Smooth muscle cell (in vitro differentiated cells): ENCODE measurements at regions not wholly inside any gene's neighbourhood (a gene's known extent, or its start where the extent isn't known, plus 50 kb on each side); places are given as distances from the start of the nearest gene placed in this dataset.

Experiments used
- DNase-seq: peaks from one replicate; lab custom pipeline; 2025; ENCODE audit not compliant: unreplicated experiment; lab: John Stamatoyannopoulos, UW
- H2AFZ ChIP-seq: fragments of 200-600 bp; sonication (generic); 2 replicates; pipeline ENCODE4 v1.6.0; 2016; ENCODE audit warnings: antibody characterized with exemption, low read depth, mild to moderate bottlenecking
- H3F3A ChIP-seq: fragments of 200-600 bp; sonication (generic); 2 replicates; pipeline ENCODE4 v1.6.0; 2017; ENCODE audit warnings: antibody characterized with exemption, low read depth
- H3K27ac ChIP-seq: fragments of 200-600 bp; sonication (generic); 2 replicates; pipeline ENCODE4 v1.5.1; 2016; ENCODE audit warnings: low read depth, mild to moderate bottlenecking
- H3K27me3 ChIP-seq: fragments of 200-600 bp; sonication (generic); 2 replicates; pipeline ENCODE4 v1.6.1; 2016; ENCODE audit warnings: low read depth, mild to moderate bottlenecking
- H3K36me3 ChIP-seq: fragments of 200-600 bp; sonication (generic); 2 replicates; pipeline ENCODE4 v1.5.1; 2016; ENCODE audit warnings: low read depth
- H3K4me1 ChIP-seq: fragments of 200-600 bp; sonication (generic); 2 replicates; pipeline ENCODE4 v1.5.1; 2016; ENCODE audit warnings: low read depth
- H3K4me2 ChIP-seq: fragments of 200-600 bp; sonication (generic); 2 replicates; pipeline ENCODE4 v1.6.0; 2016; ENCODE audit warnings: mild to moderate bottlenecking
- H3K4me3 ChIP-seq: fragments of 200-600 bp; sonication (generic); 2 replicates; pipeline ENCODE4 v1.5.1; 2016; ENCODE audit warnings: mild to moderate bottlenecking
- H3K79me2 ChIP-seq: fragments of 200-600 bp; sonication (generic); 2 replicates; pipeline ENCODE4 v1.6.0; 2016; ENCODE audit warnings: low read depth, mild to moderate bottlenecking
- H3K9ac ChIP-seq: fragments of 200-600 bp; sonication (generic); 2 replicates; pipeline ENCODE4 v1.6.0; 2016; ENCODE audit warnings: low read depth
- H3K9me3 ChIP-seq: fragments of 200-600 bp; sonication (generic); replicated peaks from 2 replicates; pipeline ENCODE4 v1.5.1; 2016; ENCODE audit warnings: low read depth
- H4K20me1 ChIP-seq: fragments of 200-600 bp; sonication (generic); 2 replicates; pipeline ENCODE4 v1.6.0; 2016; ENCODE audit warnings: low read depth
- CTCF ChIP-seq: fragments of 200-600 bp; sonication (generic); IDR thresholded peaks from 2 replicates; pipeline ENCODE4 v1.5.1; 2017; ENCODE audit warnings: borderline replicate concordance, mild to moderate bottlenecking, antibody characterized with exemption; ENCODE audit not compliant: insufficient read depth, poor library complexity, severe bottlenecking
- WGBS: methylation state at CpG from one replicate; pipeline ENCODE4 v1.1.7; 2016; ENCODE audit warnings: low lambda C conversion rate; 5-methylcytosine and 5-hydroxymethylcytosine counted together

DNA sequence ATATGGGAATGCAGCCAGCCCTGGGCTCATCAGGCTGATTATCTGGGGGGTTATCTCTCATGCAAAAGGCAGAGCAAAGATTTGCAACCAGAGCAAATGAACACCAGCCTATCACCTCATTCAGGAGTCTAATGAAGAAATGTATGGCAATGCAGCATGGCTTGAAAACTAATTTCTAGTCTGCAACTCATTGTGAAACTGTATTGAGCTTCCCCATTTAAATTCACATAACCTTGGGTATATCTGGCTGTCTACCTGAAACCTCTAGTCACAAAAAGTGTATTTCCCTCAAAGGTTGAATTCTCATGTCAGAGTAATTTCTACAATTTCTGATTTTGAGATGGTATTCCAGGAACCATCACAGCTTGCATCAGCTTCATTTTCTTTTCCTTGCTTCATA is 240.0 kb downstream of the SDHAF3 start:
- DNase-seq, result no peak
- no peaks in the 10 kb centered on the region for H3K9me3 ChIP-seq
- H3K9ac ChIP-seq, result no peak overlapping the region
- no peak overlapping the region for H3K4me2 ChIP-seq
- H3K27ac ChIP-seq, result no peak overlapping the region
- H3K4me1 ChIP-seq, result no peaks in the 10 kb centered on the region
- H3F3A ChIP-seq, result no peaks in the 10 kb centered on the region
- peaks cover 6% of the 10 kb centered on the region for H3K27me3 ChIP-seq
- H3K4me3 ChIP-seq, result no peak overlapping the region
- H3K36me3 ChIP-seq, result no peaks in the 10 kb centered on the region
- H2AFZ ChIP-seq, result no peak overlapping the region
- no peak for TF ChIP-seq CTCF
- no peaks in the 10 kb centered on the region for H4K20me1 ChIP-seq
- no peaks in the 10 kb centered on the region for H3K79me2 ChIP-seq

GRCh38 chr7:97372882-97373281 is 255.4 kb downstream of the SDHAF3 start:
- no peak for TF ChIP-seq CTCF
- no peak for DNase-seq
- Histone ChIP-seq H3K4me1 (no peaks in the 10 kb centered on the region), H3K36me3 (no peaks in the 10 kb centered on the region), H4K20me1 (no peaks in the 10 kb centered on the region), H3K9me3 (no peaks in the 10 kb centered on the region), H3K9ac (no peak overlapping the region), H3K4me2 (no peak overlapping the region), H2AFZ (no peak overlapping the region), H3K79me2 (no peaks in the 10 kb centered on the region), H3K27ac (no peak overlapping the region), H3K4me3 (no peak overlapping the region), H3K27me3 (no peaks in the 10 kb centered on the region), H3F3A (no peaks in the 10 kb centered on the region)
- 89% methylated on average over 3 of the region's 3 CpGs for WGBS

DNA sequence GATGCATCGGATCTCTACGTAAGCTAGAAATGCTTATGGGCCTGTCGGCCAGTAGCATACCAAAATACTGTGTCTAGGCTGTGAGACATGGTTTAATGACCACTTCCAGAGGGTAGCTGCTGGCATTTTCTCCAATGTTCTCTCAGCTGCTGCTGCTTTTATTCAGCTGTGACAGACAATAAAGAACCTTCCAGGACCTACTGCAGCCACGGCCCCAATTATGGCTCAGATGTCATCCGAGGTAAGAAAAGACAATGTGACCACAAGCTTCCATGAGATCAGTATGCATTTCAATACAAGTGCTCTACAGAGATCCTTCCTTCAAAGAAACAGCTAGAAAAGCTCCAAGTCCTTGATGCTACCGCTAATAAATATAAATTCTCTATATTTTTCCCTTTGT is 256.2 kb downstream of the SDHAF3 start:
- Histone ChIP-seq H3K9me3 (no peaks in the 10 kb centered on the region), H3K27me3 (no peaks in the 10 kb centered on the region), H3K9ac (no peak overlapping the region), H2AFZ (no peak overlapping the region), H4K20me1 (no peaks in the 10 kb centered on the region), H3K4me3 (no peak overlapping the region), H3K79me2 (no peaks in the 10 kb centered on the region), H3K4me1 (no peaks in the 10 kb centered on the region), H3K4me2 (no peak overlapping the region), H3K27ac (no peak overlapping the region), H3F3A (no peaks in the 10 kb centered on the region), H3K36me3 (no peaks in the 10 kb centered on the region)
- TF ChIP-seq CTCF, result no peak
- WGBS, result 85% methylated on average over 6 of the region's 6 CpGs
- DNase-seq, result no peak

GRCh38 chr7:97377713-97378112 is 260.2 kb downstream of the SDHAF3 start:
- no peak for DNase-seq
- no peaks in the 10 kb centered on the region for H3K4me1 ChIP-seq
- no peaks in the 10 kb centered on the region for H3K36me3 ChIP-seq
- H3K79me2 ChIP-seq, result no peaks in the 10 kb centered on the region
- H2AFZ ChIP-seq, result no peak overlapping the region
- H3F3A ChIP-seq, result no peaks in the 10 kb centered on the region
- WGBS, result 91% methylated on average over 3 of the region's 3 CpGs
- H3K27me3 ChIP-seq, result no peaks in the 10 kb centered on the region
- H4K20me1 ChIP-seq, result no peaks in the 10 kb centered on the region
- no peak for TF ChIP-seq CTCF
- no peak overlapping the region for H3K9ac ChIP-seq
- H3K4me2 ChIP-seq, result no peak overlapping the region
- no peaks in the 10 kb centered on the region for H3K9me3 ChIP-seq
- no peak overlapping the region for H3K27ac ChIP-seq
- H3K4me3 ChIP-seq, result no peak overlapping the region
